GM12874 (cell line): ENCODE measurements at regions not wholly inside any gene's neighbourhood (a gene's known extent, or its start where the extent isn't known, plus 50 kb on each side); places are given as distances from the start of the nearest gene placed in this dataset.

Source experiments
- CTCF ChIP-seq: IDR thresholded peaks from 2 replicates; pipeline ENCODE4 v1.5.1; 2011; ENCODE audit warnings: low read depth, mild to moderate bottlenecking, control low read depth, low read length, moderate library complexity; ENCODE audit not compliant: insufficient read depth

GRCh38 chr5:120738568-120738967, 274.5 kb downstream of the PRR16 start:
- no peak for TF ChIP-seq CTCF

- no peak for TF ChIP-seq CTCF
Observed at GRCh38 chr5:120740989-120741388, 276.9 kb downstream of the PRR16 start.

- TF ChIP-seq CTCF = no peak
Observed at GRCh38 chr5:120748474-120748873, 284.4 kb downstream of the PRR16 start.

GRCh38 chr5:120749737-120750136, 285.6 kb downstream of the PRR16 start:
- TF ChIP-seq CTCF = no peak

- TF ChIP-seq CTCF = no peak
Observed at GRCh38 chr5:120759587-120759986, 295.5 kb downstream of the PRR16 start.

GRCh38 chr5:120761986-120762385, 297.9 kb downstream of the PRR16 start:
- TF ChIP-seq CTCF = no peak

GRCh38 chr5:120765189-120765588, 301.1 kb downstream of the PRR16 start:
- no peak for TF ChIP-seq CTCF
